ENCODE measurements at regions not wholly inside any gene's neighbourhood (a gene's known extent, or its start where the extent isn't known, plus 50 kb on each side); places are given as distances from the start of the nearest gene placed in this dataset.

GRCh38 chr1:185479796-185480195 lies 162.8 kb upstream of the IVNS1ABP start:
- Histone ChIP-seq H3K27ac (ENCODE audit: extremely low read length, insufficient read depth, low read length) (no peak overlapping the region), H3K9me3 (ENCODE audit: low read length) (no peaks in the 10 kb centered on the region), H4K20me1 (ENCODE audit: insufficient read depth, low read length) (no peaks in the 10 kb centered on the region), H3K4me1 (ENCODE audit: insufficient read depth, low read length) (peaks cover 10% of the 10 kb centered on the region), H3K9ac (ENCODE audit: insufficient read depth, low read depth, low read length) (no peak overlapping the region), H3K4me3 (replicated peaks in 1 of 3; ENCODE audit: insufficient read depth in 1 of 3, low read depth in 2 of 3, low read length in 3 of 3) (no peak overlapping the region), H3K36me3 (replicated peaks in 1 of 2; ENCODE audit: control insufficient read depth in 1 of 2, insufficient read depth in 2 of 2, low read length in 2 of 2) (no peaks in the 10 kb centered on the region), H2AFZ (ENCODE audit: low read length) (no peak overlapping the region), H3K4me2 (ENCODE audit: low read depth, low read length) (no peak overlapping the region), H3K27me3 (ENCODE audit: control insufficient read depth in 1 of 2, insufficient read depth in 2 of 2, low read length in 2 of 2) (peaks cover 0 to 5% of the 10 kb centered on the region in 2 experiments; a peak in 1 of 5 replicates), H3K79me2 (ENCODE audit: insufficient read depth, low read length) (no peaks in the 10 kb centered on the region)
- WGBS (ENCODE audit: low lambda C conversion rate) = 4% methylated on average over 5 of the region's 5 CpGs
- TF ChIP-seq KMT2B (CRISPR knock-in tag; IDR thresholded peaks at IDR 0.05) = no peak
- TF ChIP-seq ZNF557 (CRISPR knock-in tag; IDR thresholded peaks at IDR 0.05) = no peak
- no peak for TF ChIP-seq ZNF282 (IDR thresholded peaks at IDR 0.05; ENCODE audit: partially characterized antibody)
- CTCF ChIA-PET (ENCODE audit: low intra/inter-chr PET ratio, low total read pairs) = no interaction called here
- POLR2A ChIA-PET = no interaction called here
- intact Hi-C loops (cut with micrococcal nuclease; ENCODE audit: unreplicated experiment) (no loop called here), in situ Hi-C loops (cut with HindIII; ENCODE audit: extremely low pct_ligation_motif_present, low pct_unique_long_range_greater_than_20kb) (no loop called here)
- no TSS peak for BruUV-seq (replicated peaks)
- ATAC-seq (no peak), DNase-seq (ENCODE audit: low spot score) (no peak), FAIRE-seq (no peak)

DNA sequence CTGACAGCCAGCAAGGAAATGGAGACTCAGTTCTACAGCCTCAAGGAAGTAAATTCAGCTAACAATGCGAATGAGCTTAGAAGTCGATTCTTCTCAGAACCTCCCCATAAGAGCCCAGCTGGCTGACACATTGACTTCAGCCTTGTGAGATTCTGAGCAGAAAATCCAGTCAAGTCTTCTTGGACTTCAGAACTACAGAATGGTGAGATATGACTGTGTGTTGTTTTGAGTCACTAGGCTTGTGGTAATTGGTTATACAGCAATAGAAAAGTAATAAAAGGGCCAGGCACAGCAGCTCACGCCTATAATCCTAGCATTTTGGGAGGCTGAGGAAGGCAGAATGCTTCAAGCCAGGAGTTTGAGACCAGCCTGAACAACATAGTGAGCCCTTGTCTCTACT lies 161.8 kb upstream of the IVNS1ABP start:
- Histone ChIP-seq H3K79me2 (ENCODE audit: insufficient read depth, low read length) (no peaks in the 10 kb centered on the region), H3K9me3 (ENCODE audit: low read length) (no peaks in the 10 kb centered on the region), H3K36me3 (replicated peaks in 1 of 2; ENCODE audit: control insufficient read depth in 1 of 2, insufficient read depth in 2 of 2, low read length in 2 of 2) (no peaks in the 10 kb centered on the region), H3K27ac (ENCODE audit: extremely low read length, insufficient read depth, low read length) (no peak overlapping the region), H3K9ac (ENCODE audit: insufficient read depth, low read depth, low read length) (no peak overlapping the region), H4K20me1 (ENCODE audit: insufficient read depth, low read length) (no peaks in the 10 kb centered on the region), H3K4me1 (ENCODE audit: insufficient read depth, low read length) (peaks cover 10% of the 10 kb centered on the region), H3K4me3 (replicated peaks in 1 of 3; ENCODE audit: insufficient read depth in 1 of 3, low read depth in 2 of 3, low read length in 3 of 3) (no peak overlapping the region), H2AFZ (ENCODE audit: low read length) (no peak overlapping the region), H3K27me3 (ENCODE audit: control insufficient read depth in 1 of 2, insufficient read depth in 2 of 2, low read length in 2 of 2) (peaks cover 0 to 5% of the 10 kb centered on the region in 2 experiments; a peak in 1 of 5 replicates), H3K4me2 (ENCODE audit: low read depth, low read length) (no peak overlapping the region)
- intact Hi-C loops (cut with micrococcal nuclease; ENCODE audit: unreplicated experiment) = no loop called here
- no peak for DNase-seq (ENCODE audit: low spot score)
- no TSS peak for BruUV-seq (replicated peaks)
- CTCF ChIA-PET (ENCODE audit: low intra/inter-chr PET ratio, low total read pairs) = no interaction called here
- 36% methylated on average over 3 of the region's 3 CpGs for WGBS (ENCODE audit: low lambda C conversion rate)
- no peak for TF ChIP-seq PCBP1 (IDR thresholded peaks at IDR 0.05; ENCODE audit: borderline replicate concordance, low read depth, low read length)
- no peak for TF ChIP-seq ONECUT2 (CRISPR knock-in tag; IDR thresholded peaks at IDR 0.05)
- TF ChIP-seq ZNF609 (CRISPR knock-in tag; IDR thresholded peaks at IDR 0.05; ENCODE audit: borderline replicate concordance) = no peak
- TF ChIP-seq, protein P1, sequence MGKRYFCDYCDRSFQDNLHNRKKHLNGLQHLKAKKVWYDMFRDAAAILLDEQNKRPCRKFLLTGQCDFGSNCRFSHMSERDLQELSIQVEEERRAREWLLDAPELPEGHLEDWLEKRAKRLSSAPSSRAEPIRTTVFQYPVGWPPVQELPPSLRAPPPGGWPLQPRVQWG (CRISPR knock-in tag; IDR thresholded peaks at IDR 0.05; ENCODE audit: borderline replicate concordance, low read depth) = no peak
- in situ Hi-C loops (cut with HindIII; ENCODE audit: extremely low pct_ligation_motif_present, low pct_unique_long_range_greater_than_20kb) = no loop called here
- POLR2A ChIA-PET = no interaction called here
- no peak for ATAC-seq
- FAIRE-seq = no peak
